Sigmoid colon (tissue), 6 donors: ENCODE measurements at regions not wholly inside any gene's neighbourhood (a gene's known extent, or its start where the extent isn't known, plus 50 kb on each side); places are given as distances from the start of the nearest gene placed in this dataset.

Experiments used
- DNase-seq: peaks from one replicate; pipeline ENCODE4 v3.0.0-alpha.2; 2019
- H3K27ac ChIP-seq, 4 donors: fragments of 200-600 bp; sonication (generic); one replicate each; pipeline ENCODE4 v1.5.1; 2016 to 2019; ENCODE audit warnings: mild to moderate bottlenecking in 1 of 4
- H3K27me3 ChIP-seq, 3 donors: fragments of 200-600 bp; sonication (generic); one replicate each; pipeline ENCODE4 v1.5.1; 2019; ENCODE audit warnings: mild to moderate bottlenecking in 1 of 3
- H3K36me3 ChIP-seq, 4 donors: fragments of 200-600 bp; sonication (generic); one replicate each; pipeline ENCODE4 v1.5.1; 2016 to 2019
- H3K4me1 ChIP-seq, 4 donors: fragments of 200-600 bp; sonication (generic); one replicate each; pipeline ENCODE4 v1.5.1; 2017 to 2019
- H3K4me3 ChIP-seq, 4 donors: fragments of 200-600 bp; sonication (generic); one replicate each; pipeline ENCODE4 v1.5.1; 2017 to 2019; ENCODE audit warnings: mild to moderate bottlenecking in 2 of 4, moderate library complexity in 1 of 4
- H3K9me3 ChIP-seq, 4 donors: fragments of 200-600 bp in 3 of 4; sonication (generic) in 3 of 4; one replicate each; pipeline versions ENCODE4 v1.5.1 to v1.6.1; 2013 to 2019
- CTCF ChIP-seq, 4 experiments: fragments of 450-650 bp in 3 of 4; fragments of 200-600 bp in 1 of 4; IDR thresholded peaks; one replicate each; pipeline ENCODE4 v1.5.1; 2016 to 2019; ENCODE audit warnings: antibody characterized with exemption in 4 of 4, mild to moderate bottlenecking in 3 of 4, moderate library complexity in 2 of 4
- EP300 ChIP-seq, 4 donors: sonication (generic); formaldehyde crosslinking; IDR thresholded peaks; one replicate each; pipeline ENCODE4 v1.6.1; 2017; ENCODE audit warnings: antibody characterized with exemption in 4 of 4
- POLR2A ChIP-seq, 2 donors: fragments of 450-650 bp; IDR thresholded peaks; one replicate each; pipeline ENCODE4 v1.6.1; 2016; ENCODE audit warnings: antibody characterized with exemption in 2 of 2, mild to moderate bottlenecking in 2 of 2, moderate library complexity in 2 of 2
- POLR2AphosphoS5 ChIP-seq, 4 donors: sonication (generic); formaldehyde crosslinking; IDR thresholded peaks; one replicate each; pipeline ENCODE4 v1.6.1; 2017; ENCODE audit warnings: antibody characterized with exemption in 4 of 4
- WGBS, 2 donors: extraction: QIAGEN DNeasy Blood & Tissue Kit; methylation state at CpG; one replicate each; pipeline ENCODE4 v1.1.7; 2013; 5-methylcytosine and 5-hydroxymethylcytosine counted together
- intact Hi-C: fragments of 100-400 bp; cut with DNase I; formaldehyde crosslinking; loops from one replicate; pipeline ENCODE4 v1.15.1; 2023
- donor health status: healthy with polysubstance abuse.
- donor health status: healthy.

GRCh38 chr1:58409890-58410289 is 136.6 kb downstream of the OMA1 start:
- TF ChIP-seq EP300 (IDR thresholded peaks at IDR 0.05) (no peak), POLR2AphosphoS5 (IDR thresholded peaks at IDR 0.05) (no peak), POLR2A (IDR thresholded peaks at IDR 0.05) (no peak), CTCF (IDR thresholded peaks at IDR 0.05) (no peak)
- Histone ChIP-seq H3K4me3 (no peak overlapping the region), H3K27ac (peak overlapping the region in 3 of 4 donors; percentile 20 to 74 (median 55)), H3K4me1 (peaks cover 0 to 36% (median 31%) of the 10 kb centered on the region in 4 donors), H3K27me3 (no peaks in the 10 kb centered on the region), H3K9me3 (no peaks in the 10 kb centered on the region), H3K36me3 (no peaks in the 10 kb centered on the region)
- WGBS, 2 donors, result 78 to 84% methylated on average over 6 of the region's 6 CpGs
- intact Hi-C loops, result no loop called here
- no peak for DNase-seq

GRCh38 chr1:58409336-58409735 is 137.2 kb downstream of the OMA1 start:
- no peak for TF ChIP-seq CTCF (IDR thresholded peaks at IDR 0.05)
- no peak for TF ChIP-seq POLR2AphosphoS5 (IDR thresholded peaks at IDR 0.05)
- TF ChIP-seq POLR2A (IDR thresholded peaks at IDR 0.05), result no peak
- TF ChIP-seq EP300 (IDR thresholded peaks at IDR 0.05), result no peak
- Histone ChIP-seq H3K27me3 (no peaks in the 10 kb centered on the region), H3K27ac (peak overlapping the region in 3 of 4 donors; percentile 20 to 74 (median 55)), H3K4me1 (peaks cover 0 to 41% (median 31%) of the 10 kb centered on the region in 4 donors), H3K4me3 (no peak overlapping the region), H3K9me3 (no peaks in the 10 kb centered on the region), H3K36me3 (no peaks in the 10 kb centered on the region)
- no peak for DNase-seq
- intact Hi-C loops, result no loop called here
- 82 to 85% methylated on average over 6 of the region's 6 CpGs for WGBS, 2 donors

- H3K4me3 ChIP-seq, result no peak overlapping the region
- H3K27ac ChIP-seq, result no peak overlapping the region
- no peak for TF ChIP-seq EP300 (IDR thresholded peaks at IDR 0.05)
- TF ChIP-seq CTCF (IDR thresholded peaks at IDR 0.05), result no peak
- TF ChIP-seq POLR2AphosphoS5 (IDR thresholded peaks at IDR 0.05), result no peak
- WGBS, 2 donors, result 75 to 76% methylated on average over 12 of the region's 12 CpGs
- no peaks in the 10 kb centered on the region for H3K27me3 ChIP-seq
- no peaks in the 10 kb centered on the region for H3K36me3 ChIP-seq
- DNase-seq, result no peak
- intact Hi-C loops, result no loop called here
- peaks cover 0 to 59% (median 46%) of the 10 kb centered on the region in 4 donors for H3K4me1 ChIP-seq
- H3K9me3 ChIP-seq, result no peaks in the 10 kb centered on the region
These were observed 140.0 kb downstream of the OMA1 start for GRCh38 chr1:58406301-58407071.

- intact Hi-C loops, result no loop called here
- H3K4me3 ChIP-seq, result no peak overlapping the region
- H3K4me1 ChIP-seq, result peaks cover 0 to 54% (median 44%) of the 10 kb centered on the region in 4 donors
- no peaks in the 10 kb centered on the region for H3K9me3 ChIP-seq
- 94% methylated on average over 4 of the region's 4 CpGs for WGBS, 2 donors
- H3K36me3 ChIP-seq, result no peaks in the 10 kb centered on the region
- TF ChIP-seq CTCF (IDR thresholded peaks at IDR 0.05) (no peak), POLR2A (IDR thresholded peaks at IDR 0.05) (no peak), EP300 (IDR thresholded peaks at IDR 0.05) (no peak), POLR2AphosphoS5 (IDR thresholded peaks at IDR 0.05) (no peak)
- no peak overlapping the region for H3K27ac ChIP-seq
- H3K27me3 ChIP-seq, result no peaks in the 10 kb centered on the region
- no peak for DNase-seq
These were observed 140.9 kb downstream of the OMA1 start for GRCh38 chr1:58405660-58406059.
